ENCODE measurements at regions not wholly inside any gene's neighbourhood (a gene's known extent, or its start where the extent isn't known, plus 50 kb on each side); places are given as distances from the start of the nearest gene placed in this dataset.

DNA sequence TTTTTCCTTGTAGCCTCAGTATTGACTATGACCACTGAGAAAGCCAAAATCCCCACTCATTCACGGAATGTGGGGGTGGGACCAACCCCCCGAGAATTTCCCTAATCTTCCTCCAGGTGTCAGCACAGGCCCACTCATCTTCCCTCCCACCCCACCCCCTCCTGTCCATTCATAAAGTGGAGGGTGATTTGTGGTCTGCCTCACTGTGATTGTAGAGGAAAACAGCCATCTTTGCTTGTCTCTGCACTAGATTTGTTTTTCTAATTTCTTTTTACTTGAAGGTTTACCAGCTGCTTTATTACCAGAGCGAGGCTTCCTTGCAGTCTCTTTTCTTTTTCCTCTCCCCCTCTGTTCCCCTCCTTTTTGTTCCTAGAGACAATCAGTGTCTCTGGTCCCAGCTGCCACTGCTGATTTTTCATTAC is 171.8 kb downstream of the ICOS start:
- POLR2A ChIA-PET = no interaction called here

DNA sequence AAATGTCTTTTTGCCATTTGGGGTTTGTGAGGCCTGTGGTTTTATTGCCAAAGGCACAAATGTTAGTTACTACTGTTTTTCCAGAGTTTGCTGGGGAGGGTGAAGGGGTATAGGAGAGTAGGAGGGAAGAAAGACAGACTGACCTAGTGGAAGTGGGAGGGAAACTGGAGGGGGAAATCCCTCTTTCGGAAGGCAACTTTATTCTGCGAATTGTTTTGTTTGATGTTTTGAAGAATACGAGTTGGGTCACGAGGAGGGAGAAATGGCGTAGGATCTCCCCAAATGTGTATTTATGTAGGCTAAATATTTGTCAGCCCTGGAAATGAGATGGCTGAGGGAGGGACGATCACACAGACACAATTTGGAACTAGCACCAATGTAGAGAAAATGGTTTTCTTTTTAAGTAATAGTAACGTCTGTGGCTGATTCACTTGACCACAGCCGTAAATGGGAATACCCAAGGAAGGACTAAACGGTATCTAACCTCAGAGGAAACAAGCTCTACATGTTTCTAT is 172.3 kb downstream of the ICOS start:
- no peak for DNase-seq (ENCODE audit: extremely low spot score)
- TF ChIP-seq, protein P1, sequence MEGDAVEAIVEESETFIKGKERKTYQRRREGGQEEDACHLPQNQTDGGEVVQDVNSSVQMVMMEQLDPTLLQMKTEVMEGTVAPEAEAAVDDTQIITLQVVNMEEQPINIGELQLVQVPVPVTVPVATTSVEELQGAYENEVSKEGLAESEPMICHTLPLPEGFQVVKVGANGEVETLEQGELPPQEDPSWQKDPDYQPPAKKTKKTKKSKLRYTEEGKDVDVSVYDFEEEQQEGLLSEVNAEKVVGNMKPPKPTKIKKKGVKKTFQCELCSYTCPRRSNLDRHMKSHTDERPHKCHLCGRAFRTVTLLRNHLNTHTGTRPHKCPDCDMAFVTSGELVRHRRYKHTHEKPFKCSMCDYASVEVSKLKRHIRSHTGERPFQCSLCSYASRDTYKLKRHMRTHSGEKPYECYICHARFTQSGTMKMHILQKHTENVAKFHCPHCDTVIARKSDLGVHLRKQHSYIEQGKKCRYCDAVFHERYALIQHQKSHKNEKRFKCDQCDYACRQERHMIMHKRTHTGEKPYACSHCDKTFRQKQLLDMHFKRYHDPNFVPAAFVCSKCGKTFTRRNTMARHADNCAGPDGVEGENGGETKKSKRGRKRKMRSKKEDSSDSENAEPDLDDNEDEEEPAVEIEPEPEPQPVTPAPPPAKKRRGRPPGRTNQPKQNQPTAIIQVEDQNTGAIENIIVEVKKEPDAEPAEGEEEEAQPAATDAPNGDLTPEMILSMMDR (IDR thresholded peaks at IDR 0.05; ENCODE audit: control extremely low read depth, extremely low read depth, low read depth, missing control alignments) = no peak
- ChIA-PET POLR2A (no interaction called here), CTCF (interaction anchor here (1.0 kb wide), 2 partner anchors 8 to 9 kb away, joined by 3 read pairs; no protein-coding TSS in a partner anchor)

More for the DNA sequence above, 171.8 kb downstream of the ICOS start:
- peak; percentile 40 for DNase-seq (ENCODE audit: extremely low spot score)
- TF ChIP-seq, protein P1 (IDR thresholded peaks at IDR 0.05; ENCODE audit: control extremely low read depth, extremely low read depth, low read depth, missing control alignments) = peak; percentile 29
- CTCF ChIA-PET = no interaction called here

DNA sequence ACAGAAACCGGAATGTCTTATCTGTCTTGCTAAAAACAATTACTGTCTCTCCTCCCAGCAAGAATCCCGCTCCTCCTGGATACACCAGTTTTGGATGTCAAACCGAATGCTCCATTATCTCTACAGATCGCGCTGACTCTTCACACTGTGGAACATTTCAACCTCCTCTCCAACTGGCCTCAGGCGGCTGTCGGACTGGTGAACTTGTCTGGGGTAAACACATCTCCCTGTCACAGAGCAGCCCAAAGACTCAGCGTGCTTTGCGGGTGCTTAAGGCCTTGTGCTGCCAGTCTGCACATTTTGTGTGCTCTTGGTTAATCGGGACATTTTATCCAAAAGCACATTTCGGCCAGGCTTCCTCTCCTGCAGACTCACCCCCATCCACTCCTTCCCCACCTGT is 173.1 kb downstream of the ICOS start:
- DNase-seq (ENCODE audit: extremely low spot score) = no peak
- POLR2A ChIA-PET = no interaction called here
- CTCF ChIA-PET = interaction anchor here (1.0 to 1.1 kb wide), 3 partner anchors 8 to 9 kb away, joined by 3 read pairs; no protein-coding TSS in a partner anchor
- TF ChIP-seq, protein P1 (IDR thresholded peaks at IDR 0.05; ENCODE audit: control extremely low read depth, extremely low read depth, low read depth, missing control alignments) = no peak

DNA sequence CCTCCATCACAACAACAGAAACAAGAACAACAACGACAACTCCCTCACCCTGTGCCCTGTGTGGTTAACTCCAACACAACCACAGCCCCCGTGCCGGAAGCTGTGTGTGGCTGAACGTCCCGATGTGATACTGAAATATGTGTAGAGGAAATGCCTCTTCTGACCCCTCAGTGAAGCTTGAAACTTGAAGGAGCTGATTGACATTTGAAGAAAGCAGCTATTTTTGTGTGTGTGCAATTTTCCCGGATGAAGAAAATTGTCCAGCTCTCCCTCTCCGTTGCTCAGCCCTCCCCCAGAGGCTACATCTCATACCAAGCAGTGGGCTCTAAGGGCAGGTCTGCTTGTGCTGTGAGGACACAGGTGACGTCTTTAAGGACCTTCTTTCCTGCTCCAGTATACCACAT is 173.8 kb downstream of the ICOS start:
- POLR2A ChIA-PET = no interaction called here
- CTCF ChIA-PET = interaction anchor here (1.1 to 1.8 kb wide), 3 partner anchors 8 to 67 kb away, joined by 3 to 5 read pairs (median 3); no protein-coding TSS in a partner anchor
- DNase-seq (ENCODE audit: extremely low spot score) = peak; percentile 21
- TF ChIP-seq, protein P1 (IDR thresholded peaks at IDR 0.05; ENCODE audit: control extremely low read depth, extremely low read depth, low read depth, missing control alignments) = no peak

DNA sequence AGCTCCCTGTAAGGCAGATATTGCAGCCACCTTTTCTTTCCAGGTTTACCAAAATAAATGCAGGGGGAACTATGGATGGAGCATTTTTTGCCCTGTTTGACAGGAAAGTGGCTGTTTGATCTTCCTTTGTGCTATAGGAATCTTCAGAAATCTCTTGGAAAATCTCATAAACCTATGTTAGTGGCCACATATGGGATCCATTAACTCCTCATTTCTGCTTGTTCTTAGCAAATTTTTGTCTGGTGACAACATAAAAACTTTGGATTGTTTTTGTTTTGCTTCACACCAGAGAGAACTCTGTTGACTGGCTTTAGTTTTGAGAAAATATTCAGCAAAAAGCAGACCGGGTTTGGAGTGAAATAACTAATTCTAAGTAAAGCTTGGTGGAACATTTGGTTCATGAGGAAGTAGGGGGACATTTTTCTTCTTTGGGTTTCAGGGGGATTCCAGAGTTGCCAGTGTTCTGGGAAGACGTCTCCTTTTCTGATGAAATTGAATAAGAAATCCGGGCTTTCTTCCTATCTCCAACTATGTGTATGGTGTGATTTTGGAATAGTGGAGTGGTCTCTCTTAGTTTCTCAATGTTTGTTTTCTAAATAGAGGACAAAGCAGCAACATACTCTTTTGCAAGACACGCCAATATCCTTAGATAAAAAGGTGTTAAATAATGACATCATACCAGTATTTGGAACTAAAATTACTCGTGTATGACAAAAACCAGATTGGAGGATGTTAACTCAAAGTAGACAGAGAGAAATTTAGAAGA is 174.4 kb downstream of the ICOS start:
- ChIA-PET POLR2A (no interaction called here), CTCF (interaction anchor here (1.1 to 1.8 kb wide), 3 partner anchors 8 to 67 kb away, joined by 3 to 5 read pairs (median 3); no protein-coding TSS in a partner anchor)
- TF ChIP-seq, protein P1 (IDR thresholded peaks at IDR 0.05; ENCODE audit: control extremely low read depth, extremely low read depth, low read depth, missing control alignments) = no peak
- no peak for DNase-seq (ENCODE audit: extremely low spot score)

DNA sequence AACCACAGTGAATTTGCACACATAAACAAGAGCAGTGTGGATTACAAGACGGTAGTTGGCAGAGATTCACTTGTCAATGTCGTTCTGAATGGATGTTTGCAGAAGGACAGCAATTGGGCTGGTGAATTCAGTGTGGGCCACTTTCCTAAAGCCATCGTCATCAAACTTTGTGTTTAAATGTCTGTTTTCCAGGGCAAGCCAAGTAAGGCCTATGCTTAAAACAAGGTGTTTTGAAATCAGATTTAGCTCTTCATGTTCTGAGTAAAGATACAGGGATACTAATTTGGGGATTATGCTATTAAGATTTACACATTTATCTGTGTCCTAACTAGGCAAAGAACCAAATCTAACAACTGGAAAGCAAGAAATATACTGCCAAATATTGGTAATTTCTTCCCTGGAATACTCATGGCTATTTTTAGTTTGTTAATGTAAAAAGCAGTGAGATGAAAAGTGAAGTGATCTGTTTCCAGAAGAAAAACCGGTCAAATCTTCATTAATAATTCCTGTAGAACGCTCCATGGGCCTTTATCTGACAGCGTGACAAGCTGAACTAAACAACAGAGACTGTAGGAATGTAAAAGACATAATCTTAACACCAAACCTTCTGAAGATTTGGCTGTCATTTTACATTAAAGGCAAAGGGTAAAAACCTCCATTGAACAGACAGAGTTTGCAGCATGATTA is 175.7 kb downstream of the ICOS start:
- no peak for DNase-seq (ENCODE audit: extremely low spot score)
- ChIA-PET POLR2A (no interaction called here), CTCF (interaction anchor here (1.1 to 1.8 kb wide), 3 partner anchors 33 to 38 kb away, joined by 3 to 5 read pairs (median 3); no protein-coding TSS in a partner anchor)
- TF ChIP-seq, protein P1 (IDR thresholded peaks at IDR 0.05; ENCODE audit: control extremely low read depth, extremely low read depth, low read depth, missing control alignments) = no peak

All from GM10248 (cell line).